ENCODE measurements at regions not wholly inside any gene's neighbourhood (a gene's known extent, or its start where the extent isn't known, plus 50 kb on each side); places are given as distances from the start of the nearest gene placed in this dataset.

DNA sequence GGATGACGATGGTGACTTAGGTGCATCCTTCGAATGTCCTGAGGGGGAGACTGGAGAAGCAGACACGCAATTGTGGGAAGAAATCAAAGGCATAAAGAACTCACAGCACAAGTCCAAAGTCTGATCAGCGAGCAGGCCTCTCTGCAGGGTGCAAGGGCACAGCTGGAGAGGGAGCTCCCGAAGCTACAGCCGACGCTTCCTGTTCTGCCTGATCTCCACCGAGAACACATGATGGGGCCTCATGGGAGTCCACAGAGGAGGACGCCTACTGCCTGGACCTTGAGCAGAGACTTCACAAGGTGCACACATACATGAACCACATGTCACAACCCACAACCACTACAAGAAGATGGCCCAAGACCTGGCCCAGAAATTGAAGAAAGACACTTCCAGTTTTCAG, 51.4 kb downstream of the RIN2 start:
- Histone ChIP-seq H3K27ac (ENCODE audit: low read depth) (no peak overlapping the region), H4K20me1 (replicated peaks; ENCODE audit: insufficient read depth) (no peaks in the 10 kb centered on the region), H3K27me3 (ENCODE audit: insufficient read depth) (no peaks in the 10 kb centered on the region), H3K4me2 (no peak overlapping the region), H2AFZ (no peak overlapping the region), H3K79me2 (replicated peaks; ENCODE audit: insufficient read depth) (no peaks in the 10 kb centered on the region), H3K36me3 (ENCODE audit: insufficient read depth) (no peaks in the 10 kb centered on the region), H3K9me2 (ENCODE audit: insufficient read depth) (no peaks in the 10 kb centered on the region), H3K4me3 (no peak overlapping the region), H3F3A (replicated peaks; ENCODE audit: low read depth) (no peaks in the 10 kb centered on the region), H3K4me1 (ENCODE audit: insufficient read depth) (no peaks in the 10 kb centered on the region)
- peaks cover 4% of the 10 kb centered on the region for H3K27me3 Mint-ChIP-seq (ENCODE audit: insufficient read depth, low read depth, poor library complexity)
- H3K36me3 Mint-ChIP-seq (ENCODE audit: low read depth) = peaks cover 3% of the 10 kb centered on the region; the same call in 1 of the 3 replicates
- TF ChIP-seq POLR2AphosphoS5 (IDR thresholded peaks at IDR 0.05; ENCODE audit: low read depth) = no peak
- TF ChIP-seq, protein P1, sequence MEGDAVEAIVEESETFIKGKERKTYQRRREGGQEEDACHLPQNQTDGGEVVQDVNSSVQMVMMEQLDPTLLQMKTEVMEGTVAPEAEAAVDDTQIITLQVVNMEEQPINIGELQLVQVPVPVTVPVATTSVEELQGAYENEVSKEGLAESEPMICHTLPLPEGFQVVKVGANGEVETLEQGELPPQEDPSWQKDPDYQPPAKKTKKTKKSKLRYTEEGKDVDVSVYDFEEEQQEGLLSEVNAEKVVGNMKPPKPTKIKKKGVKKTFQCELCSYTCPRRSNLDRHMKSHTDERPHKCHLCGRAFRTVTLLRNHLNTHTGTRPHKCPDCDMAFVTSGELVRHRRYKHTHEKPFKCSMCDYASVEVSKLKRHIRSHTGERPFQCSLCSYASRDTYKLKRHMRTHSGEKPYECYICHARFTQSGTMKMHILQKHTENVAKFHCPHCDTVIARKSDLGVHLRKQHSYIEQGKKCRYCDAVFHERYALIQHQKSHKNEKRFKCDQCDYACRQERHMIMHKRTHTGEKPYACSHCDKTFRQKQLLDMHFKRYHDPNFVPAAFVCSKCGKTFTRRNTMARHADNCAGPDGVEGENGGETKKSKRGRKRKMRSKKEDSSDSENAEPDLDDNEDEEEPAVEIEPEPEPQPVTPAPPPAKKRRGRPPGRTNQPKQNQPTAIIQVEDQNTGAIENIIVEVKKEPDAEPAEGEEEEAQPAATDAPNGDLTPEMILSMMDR (conservative IDR thresholded peaks at IDR 0.05; ENCODE audit: low read depth in 2 of 2) = no peak
- TF ChIP-seq ZNF114 (CRISPR knock-in tag; IDR thresholded peaks at IDR 0.05) = no peak
- TF ChIP-seq EZH2 (IDR thresholded peaks at IDR 0.05; ENCODE audit: low read depth, unreplicated experiment) = no peak
- no peak overlapping the region for H3K27ac Mint-ChIP-seq
- ATAC-seq (no peak), DNase-seq (ENCODE audit: low spot score) (no peak)
- H3K4me3 Mint-ChIP-seq = no peak overlapping the region
- no peaks in the 10 kb centered on the region; the same call in 2 of the 3 replicates for H3K9me3 Mint-ChIP-seq
- H3K4me1 Mint-ChIP-seq = no peaks in the 10 kb centered on the region

DNA sequence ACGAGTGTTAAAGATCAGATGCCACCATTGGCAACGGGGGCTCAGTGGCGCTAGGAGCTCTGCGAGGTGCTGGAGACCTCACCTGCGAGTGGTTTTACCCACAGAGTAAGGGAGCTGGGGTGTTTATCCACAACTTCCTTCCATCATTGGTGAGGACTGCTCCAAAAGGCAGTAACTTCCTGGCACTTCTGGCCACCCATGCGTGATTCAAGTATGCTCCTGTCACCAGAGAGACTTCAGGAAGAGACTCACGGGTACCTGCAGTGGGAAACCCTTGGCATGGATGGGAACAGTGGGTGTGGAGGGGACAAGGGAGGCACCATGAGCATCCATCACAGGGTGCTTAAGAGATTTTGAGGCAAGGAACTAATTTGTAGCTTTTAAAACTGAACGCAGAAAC, 53.2 kb downstream of the RIN2 start:
- no peak for DNase-seq (ENCODE audit: low spot score)
- Mint-ChIP-seq H3K36me3 (ENCODE audit: low read depth) (peaks cover 3% of the 10 kb centered on the region; the same call in 1 of the 3 replicates), H3K4me1 (peaks cover 4% of the 10 kb centered on the region; the same call in 2 of the 3 replicates), H3K4me3 (no peak overlapping the region; the same call in 2 of the 3 replicates), H3K27me3 (ENCODE audit: insufficient read depth, low read depth, poor library complexity) (peaks cover 4% of the 10 kb centered on the region), H3K27ac (no peak overlapping the region), H3K9me3 (no peaks in the 10 kb centered on the region; the same call in 2 of the 3 replicates)
- H2AFZ ChIP-seq = no peak overlapping the region
- H3K4me2 ChIP-seq = no peak overlapping the region
- H3K4me3 ChIP-seq = no peak overlapping the region
- no peaks in the 10 kb centered on the region for H3K9me2 ChIP-seq (ENCODE audit: insufficient read depth)
- no peaks in the 10 kb centered on the region for H3K4me1 ChIP-seq (ENCODE audit: insufficient read depth)
- H4K20me1 ChIP-seq (replicated peaks; ENCODE audit: insufficient read depth) = no peaks in the 10 kb centered on the region
- no peaks in the 10 kb centered on the region for H3K27me3 ChIP-seq (ENCODE audit: insufficient read depth)
- no peak for ATAC-seq
- H3K79me2 ChIP-seq (replicated peaks; ENCODE audit: insufficient read depth) = no peaks in the 10 kb centered on the region
- H3F3A ChIP-seq (replicated peaks; ENCODE audit: low read depth) = no peaks in the 10 kb centered on the region
- no peaks in the 10 kb centered on the region for H3K36me3 ChIP-seq (ENCODE audit: insufficient read depth)
- no peak overlapping the region for H3K27ac ChIP-seq (ENCODE audit: low read depth)
- TF ChIP-seq, protein P2, sequence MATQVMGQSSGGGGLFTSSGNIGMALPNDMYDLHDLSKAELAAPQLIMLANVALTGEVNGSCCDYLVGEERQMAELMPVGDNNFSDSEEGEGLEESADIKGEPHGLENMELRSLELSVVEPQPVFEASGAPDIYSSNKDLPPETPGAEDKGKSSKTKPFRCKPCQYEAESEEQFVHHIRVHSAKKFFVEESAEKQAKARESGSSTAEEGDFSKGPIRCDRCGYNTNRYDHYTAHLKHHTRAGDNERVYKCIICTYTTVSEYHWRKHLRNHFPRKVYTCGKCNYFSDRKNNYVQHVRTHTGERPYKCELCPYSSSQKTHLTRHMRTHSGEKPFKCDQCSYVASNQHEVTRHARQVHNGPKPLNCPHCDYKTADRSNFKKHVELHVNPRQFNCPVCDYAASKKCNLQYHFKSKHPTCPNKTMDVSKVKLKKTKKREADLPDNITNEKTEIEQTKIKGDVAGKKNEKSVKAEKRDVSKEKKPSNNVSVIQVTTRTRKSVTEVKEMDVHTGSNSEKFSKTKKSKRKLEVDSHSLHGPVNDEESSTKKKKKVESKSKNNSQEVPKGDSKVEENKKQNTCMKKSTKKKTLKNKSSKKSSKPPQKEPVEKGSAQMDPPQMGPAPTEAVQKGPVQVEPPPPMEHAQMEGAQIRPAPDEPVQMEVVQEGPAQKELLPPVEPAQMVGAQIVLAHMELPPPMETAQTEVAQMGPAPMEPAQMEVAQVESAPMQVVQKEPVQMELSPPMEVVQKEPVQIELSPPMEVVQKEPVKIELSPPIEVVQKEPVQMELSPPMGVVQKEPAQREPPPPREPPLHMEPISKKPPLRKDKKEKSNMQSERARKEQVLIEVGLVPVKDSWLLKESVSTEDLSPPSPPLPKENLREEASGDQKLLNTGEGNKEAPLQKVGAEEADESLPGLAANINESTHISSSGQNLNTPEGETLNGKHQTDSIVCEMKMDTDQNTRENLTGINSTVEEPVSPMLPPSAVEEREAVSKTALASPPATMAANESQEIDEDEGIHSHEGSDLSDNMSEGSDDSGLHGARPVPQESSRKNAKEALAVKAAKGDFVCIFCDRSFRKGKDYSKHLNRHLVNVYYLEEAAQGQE (IDR thresholded peaks at IDR 0.05; ENCODE audit: unreplicated experiment) = no peak
- no peak for TF ChIP-seq JUNB (IDR thresholded peaks at IDR 0.05; ENCODE audit: unreplicated experiment)
- TF ChIP-seq POLR2AphosphoS5 (IDR thresholded peaks at IDR 0.05; ENCODE audit: low read depth) = no peak
- no peak for TF ChIP-seq CREB1 (CRISPR knock-in tag; IDR thresholded peaks at IDR 0.05; ENCODE audit: low read depth)
- no peak for TF ChIP-seq ZNF114 (CRISPR knock-in tag; IDR thresholded peaks at IDR 0.05)
- TF ChIP-seq, protein P1 (conservative IDR thresholded peaks at IDR 0.05; ENCODE audit: low read depth in 2 of 2) = no peak
- no peak for TF ChIP-seq ETS1 (IDR thresholded peaks at IDR 0.05)
- no peak for TF ChIP-seq ZNF331 (CRISPR knock-in tag; IDR thresholded peaks at IDR 0.05; ENCODE audit: low read depth)
- no peak for TF ChIP-seq STAT1 (IDR thresholded peaks at IDR 0.05; ENCODE audit: unreplicated experiment)
- no peak for TF ChIP-seq EZH2phosphoT487 (IDR thresholded peaks at IDR 0.05; ENCODE audit: unreplicated experiment)

Measured in GM23338 (cell line).